Keratinocyte (primary cell): ENCODE measurements at regions not wholly inside any gene's neighbourhood (a gene's known extent, or its start where the extent isn't known, plus 50 kb on each side); places are given as distances from the start of the nearest gene placed in this dataset.

Source experiments
- EZH2 ChIP-seq: IDR thresholded peaks from one replicate; pipeline ENCODE4 v1.6.1; 2012; ENCODE audit warnings: inconsistent platforms, mild to moderate bottlenecking, low read length, moderate library complexity
- TF ChIP-seq, protein P1 (sequence below), 3 experiments: IDR thresholded peaks in 1 of 3; conservative IDR thresholded peaks in 1 of 3; optimal IDR thresholded peaks in 1 of 3; 2 replicates in 2 of 3; 3 replicates in 1 of 3; pipeline versions ENCODE3 to v1.5.1; 2011; ENCODE audit warnings: low read length in 3 of 3, mild to moderate bottlenecking in 3 of 3, moderate library complexity in 2 of 3, control low read depth in 1 of 3, inconsistent platforms in 1 of 3; ENCODE audit not compliant: insufficient read depth in 2 of 3; ENCODE audit errors: extremely low read depth in 1 of 3

DNA sequence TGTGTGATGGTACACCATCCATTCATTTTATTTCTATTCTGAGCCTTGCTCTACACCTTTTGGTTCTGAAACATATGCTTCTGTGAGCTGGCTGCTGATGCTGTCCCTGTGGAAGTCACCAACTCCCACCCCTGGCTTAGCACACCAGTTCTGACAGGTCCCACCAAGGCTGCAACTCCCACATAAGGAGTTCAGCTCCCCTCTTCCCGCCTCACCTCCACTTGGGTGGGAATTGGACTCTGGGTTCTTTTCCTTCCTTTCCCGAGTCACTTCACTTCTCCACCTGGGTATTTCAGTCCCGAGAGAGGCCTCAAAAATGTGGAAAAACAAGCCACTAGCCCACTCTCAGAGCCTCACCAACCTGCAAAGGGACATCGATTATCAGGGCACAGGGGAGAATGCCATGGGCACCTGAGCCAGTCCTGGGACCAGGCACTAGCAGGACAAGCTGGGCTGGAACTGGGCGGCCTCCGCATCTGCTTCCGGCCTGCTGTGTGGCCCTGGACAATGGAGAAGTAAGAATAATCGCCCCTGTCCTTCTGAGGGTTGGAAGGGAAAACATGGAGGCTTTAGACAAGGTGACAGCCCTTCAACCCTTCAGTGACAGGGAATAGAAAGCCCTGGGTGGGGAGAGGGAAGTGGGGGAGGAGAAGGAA, 80.1 kb downstream of the IGLL1 start:
- TF ChIP-seq, protein P1, sequence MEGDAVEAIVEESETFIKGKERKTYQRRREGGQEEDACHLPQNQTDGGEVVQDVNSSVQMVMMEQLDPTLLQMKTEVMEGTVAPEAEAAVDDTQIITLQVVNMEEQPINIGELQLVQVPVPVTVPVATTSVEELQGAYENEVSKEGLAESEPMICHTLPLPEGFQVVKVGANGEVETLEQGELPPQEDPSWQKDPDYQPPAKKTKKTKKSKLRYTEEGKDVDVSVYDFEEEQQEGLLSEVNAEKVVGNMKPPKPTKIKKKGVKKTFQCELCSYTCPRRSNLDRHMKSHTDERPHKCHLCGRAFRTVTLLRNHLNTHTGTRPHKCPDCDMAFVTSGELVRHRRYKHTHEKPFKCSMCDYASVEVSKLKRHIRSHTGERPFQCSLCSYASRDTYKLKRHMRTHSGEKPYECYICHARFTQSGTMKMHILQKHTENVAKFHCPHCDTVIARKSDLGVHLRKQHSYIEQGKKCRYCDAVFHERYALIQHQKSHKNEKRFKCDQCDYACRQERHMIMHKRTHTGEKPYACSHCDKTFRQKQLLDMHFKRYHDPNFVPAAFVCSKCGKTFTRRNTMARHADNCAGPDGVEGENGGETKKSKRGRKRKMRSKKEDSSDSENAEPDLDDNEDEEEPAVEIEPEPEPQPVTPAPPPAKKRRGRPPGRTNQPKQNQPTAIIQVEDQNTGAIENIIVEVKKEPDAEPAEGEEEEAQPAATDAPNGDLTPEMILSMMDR (optimal IDR thresholded peaks at IDR 0.05 in 1 of 3, IDR thresholded peaks at IDR 0.05 in 1 of 3, conservative IDR thresholded peaks at IDR 0.05 in 1 of 3; ENCODE audit: extremely low read depth in 1 of 3, insufficient read depth in 2 of 3, low read length in 3 of 3): no peak
- TF ChIP-seq EZH2: no peak
